Left renal pelvis (tissue), 4 donors: ENCODE measurements at regions not wholly inside any gene's neighbourhood (a gene's known extent, or its start where the extent isn't known, plus 50 kb on each side); places are given as distances from the start of the nearest gene placed in this dataset.
A peak's percentile ranks its signal among the peaks of the same experiment; 100 is the strongest.

Experiments used
- DNase-seq, 4 donors: peaks; one replicate each; pipeline ENCODE4 v3.0.0-alpha.2; 2013; ENCODE audit warnings: low read depth in 4 of 4, low spot score in 3 of 4

DNA sequence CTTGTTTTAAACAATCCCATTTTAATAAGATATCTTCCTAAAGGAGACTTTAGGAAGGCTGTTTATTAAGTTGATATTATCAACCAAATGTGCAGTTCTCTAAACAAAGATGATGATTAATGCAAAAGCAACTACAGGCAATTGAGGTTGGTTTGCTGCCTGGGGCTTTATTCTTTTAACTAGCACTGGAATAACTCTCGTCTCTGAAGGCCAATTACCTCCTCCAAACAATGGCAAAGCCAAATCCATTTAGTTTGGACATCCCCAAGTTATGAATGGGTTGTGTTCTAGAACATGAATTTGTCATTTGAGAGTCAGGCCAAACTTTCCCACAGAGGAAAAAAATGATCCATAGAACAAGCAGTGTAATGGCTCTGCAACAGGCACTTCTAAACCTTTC, 114.1 kb downstream of the SLC16A9 start:
- no peak for DNase-seq

GRCh38 chr10:59593768-59594167, 115.9 kb downstream of the SLC16A9 start:
- no peak for DNase-seq

- no peak for DNase-seq
Measured at GRCh38 chr10:59589796-59590195, 119.9 kb downstream of the SLC16A9 start.

DNA sequence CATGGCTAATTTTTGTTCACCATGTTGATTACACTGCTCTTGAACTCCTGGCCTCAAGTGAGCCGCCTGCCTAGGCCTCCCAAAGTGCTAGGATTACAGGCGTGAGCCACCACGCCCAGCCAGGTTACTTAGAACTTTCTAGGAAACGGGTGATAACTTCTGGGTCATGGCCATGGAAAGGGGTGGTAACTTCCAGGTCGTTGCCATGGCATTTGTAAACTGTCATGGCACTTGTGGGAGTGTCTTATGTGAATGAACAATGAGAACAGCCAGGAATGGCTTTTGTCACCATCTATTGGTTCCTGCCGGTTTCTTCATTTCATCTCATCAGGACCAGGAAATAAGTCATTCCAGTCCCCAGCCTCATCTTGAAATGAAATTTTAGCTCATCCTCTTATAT, 120.9 kb downstream of the SLC16A9 start:
- no peak for DNase-seq

GRCh38 chr10:59587756-59588140, 121.9 kb downstream of the SLC16A9 start:
- DNase-seq = no peak

DNA sequence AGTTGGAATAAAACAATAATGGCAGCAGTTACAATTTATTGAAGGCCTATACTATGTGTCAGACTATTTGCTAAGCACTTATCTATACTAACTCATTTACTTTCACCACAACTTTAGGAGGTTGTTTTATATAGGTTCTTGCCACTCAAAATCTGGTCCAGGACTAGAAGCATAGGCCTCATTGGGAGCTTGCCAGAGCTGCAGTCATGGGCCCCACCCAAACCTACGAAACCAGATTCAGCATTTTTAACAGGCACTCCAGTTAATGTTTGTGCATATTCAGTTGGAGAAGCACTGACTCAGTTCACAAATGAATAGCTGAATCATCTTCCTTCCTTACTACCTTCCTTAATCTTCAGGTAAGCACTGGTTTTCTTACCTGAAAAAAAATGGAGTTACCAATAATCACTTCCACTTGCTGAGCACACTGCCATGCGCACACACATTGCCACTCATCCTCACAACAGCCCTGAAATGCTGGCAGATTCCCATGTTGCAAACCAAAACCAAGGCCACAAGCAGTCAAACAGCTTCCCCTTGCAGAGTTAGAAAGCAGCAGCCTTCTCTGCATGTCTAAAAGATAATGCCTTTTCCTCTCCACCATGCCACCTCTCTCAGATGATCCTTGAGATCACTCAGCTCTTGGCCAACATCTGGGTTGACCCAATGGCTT, 122.4 kb downstream of the SLC16A9 start:
- DNase-seq = no peak

- no peak for DNase-seq
Measured at GRCh38 chr10:59586407-59586891, 123.2 kb downstream of the SLC16A9 start.

DNA sequence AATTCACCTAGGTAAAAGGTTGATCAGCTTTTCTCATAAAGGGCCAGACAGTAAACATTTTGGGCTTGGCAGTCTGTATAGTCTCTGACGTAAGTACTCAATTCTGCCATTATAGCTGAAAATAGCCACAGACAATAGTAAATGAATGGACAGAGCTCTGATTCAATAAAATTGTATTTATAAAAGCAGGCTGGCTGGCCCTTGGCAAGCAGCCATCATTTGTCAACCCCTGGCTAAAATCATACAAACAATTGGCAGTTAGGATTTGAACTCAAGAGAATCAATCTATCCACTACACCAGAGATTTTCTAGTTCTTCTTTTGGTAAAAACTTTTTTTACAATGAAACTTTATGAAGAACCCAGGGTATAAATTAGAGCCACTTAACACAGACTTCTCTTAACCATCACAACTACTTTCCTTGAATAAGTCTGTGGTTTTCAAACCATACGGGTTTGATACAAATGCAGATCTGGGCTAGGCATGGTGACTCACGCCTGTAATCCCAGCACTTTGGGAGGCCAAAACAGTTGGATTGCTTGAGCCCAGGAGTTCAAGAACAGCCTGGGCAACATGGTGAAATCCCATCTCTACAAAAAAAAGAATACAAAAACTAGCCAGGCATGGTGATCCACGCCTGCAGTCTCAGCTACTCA, 124.5 kb downstream of the SLC16A9 start:
- no peak for DNase-seq

DNA sequence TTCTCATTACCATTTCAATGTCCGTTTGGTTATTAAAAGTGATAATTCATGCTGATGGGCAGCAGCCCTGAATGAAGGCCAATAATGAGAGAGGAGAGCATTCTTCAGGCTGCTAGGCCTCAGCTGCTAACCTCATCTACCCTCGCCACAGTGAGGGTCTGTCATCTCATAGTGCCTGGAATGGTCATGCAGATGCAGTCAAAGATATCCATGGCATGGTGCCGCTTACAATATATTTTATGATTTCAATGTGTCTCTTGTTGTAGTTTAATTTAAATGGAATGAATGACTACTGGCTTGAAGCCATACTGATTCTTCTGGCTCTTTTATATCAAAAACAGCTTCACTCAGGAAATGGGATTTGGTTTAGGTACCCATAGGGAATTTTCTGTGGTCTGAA, 126.9 kb downstream of the SLC16A9 start:
- no peak for DNase-seq

DNA sequence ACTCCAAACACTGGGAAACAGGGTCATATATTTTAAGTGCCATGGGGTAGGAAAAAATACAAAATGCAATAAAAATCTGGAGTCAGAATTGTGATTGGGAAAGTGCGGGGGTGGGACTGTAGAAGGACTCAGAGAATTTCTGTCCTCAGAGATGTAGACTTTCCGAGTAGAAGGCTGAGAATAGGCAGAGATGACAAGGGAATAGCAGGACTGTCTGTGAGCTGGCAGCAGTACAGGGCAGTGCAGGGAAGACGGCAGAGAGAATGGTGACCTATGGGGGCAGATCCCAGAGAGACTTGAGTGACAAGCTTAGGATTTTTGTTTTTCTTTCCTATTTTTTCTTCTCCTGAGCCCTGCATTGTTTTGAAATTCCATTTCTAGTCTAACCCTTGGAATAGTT, 127.6 kb downstream of the SLC16A9 start:
- DNase-seq = no peak

DNA sequence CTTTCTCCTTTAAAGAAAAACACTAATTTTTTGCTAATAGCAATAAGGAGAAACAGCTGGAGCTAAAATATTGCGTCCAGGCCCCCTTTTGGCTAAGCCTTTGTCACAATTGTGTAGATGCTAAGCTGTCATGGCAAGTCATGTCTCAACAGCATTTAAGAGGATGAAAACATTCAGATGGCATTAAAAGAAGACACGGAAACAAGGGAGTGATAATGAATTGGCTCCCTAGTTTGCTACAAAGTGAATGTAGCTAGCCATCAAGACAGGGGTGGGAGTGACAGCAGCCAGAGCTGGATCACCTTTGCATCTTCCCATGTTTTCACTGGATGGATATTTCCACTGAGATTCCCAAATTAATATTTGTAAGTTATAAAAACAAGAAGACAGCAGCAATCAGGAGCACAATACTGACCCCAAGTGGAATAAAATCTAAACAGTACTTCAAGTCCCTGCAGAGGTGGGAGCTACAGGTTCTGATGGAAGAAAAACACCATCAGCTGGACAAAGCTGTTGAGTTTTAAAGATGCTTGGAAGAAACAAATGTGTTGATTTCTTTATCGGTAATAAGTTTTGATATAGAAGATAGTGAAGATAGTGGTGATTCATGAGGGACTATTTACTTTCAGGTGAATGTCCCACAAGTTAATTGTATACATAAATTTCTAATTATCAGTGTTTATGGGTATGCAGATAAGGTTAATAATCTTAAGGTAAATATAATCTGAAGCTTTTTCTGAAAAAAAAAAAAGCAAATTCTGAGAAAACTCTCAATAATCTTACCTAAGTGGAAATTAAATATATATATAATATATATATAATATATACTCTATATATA, 129.4 kb downstream of the SLC16A9 start:
- peak in 1 of 4 donors; percentile 33 for DNase-seq

GRCh38 chr10:59578741-59579140, 130.9 kb downstream of the SLC16A9 start:
- DNase-seq = no peak

- DNase-seq = no peak
Measured at GRCh38 chr10:59577984-59578383, 131.7 kb downstream of the SLC16A9 start.

- DNase-seq = no peak
Measured at GRCh38 chr10:59575269-59575668, 134.4 kb downstream of the SLC16A9 start.

- DNase-seq = no peak
Measured at GRCh38 chr10:59563531-59563930, 146.1 kb downstream of the SLC16A9 start.

- DNase-seq = no peak
Measured at GRCh38 chr10:59562126-59562525, 147.5 kb downstream of the SLC16A9 start.

DNA sequence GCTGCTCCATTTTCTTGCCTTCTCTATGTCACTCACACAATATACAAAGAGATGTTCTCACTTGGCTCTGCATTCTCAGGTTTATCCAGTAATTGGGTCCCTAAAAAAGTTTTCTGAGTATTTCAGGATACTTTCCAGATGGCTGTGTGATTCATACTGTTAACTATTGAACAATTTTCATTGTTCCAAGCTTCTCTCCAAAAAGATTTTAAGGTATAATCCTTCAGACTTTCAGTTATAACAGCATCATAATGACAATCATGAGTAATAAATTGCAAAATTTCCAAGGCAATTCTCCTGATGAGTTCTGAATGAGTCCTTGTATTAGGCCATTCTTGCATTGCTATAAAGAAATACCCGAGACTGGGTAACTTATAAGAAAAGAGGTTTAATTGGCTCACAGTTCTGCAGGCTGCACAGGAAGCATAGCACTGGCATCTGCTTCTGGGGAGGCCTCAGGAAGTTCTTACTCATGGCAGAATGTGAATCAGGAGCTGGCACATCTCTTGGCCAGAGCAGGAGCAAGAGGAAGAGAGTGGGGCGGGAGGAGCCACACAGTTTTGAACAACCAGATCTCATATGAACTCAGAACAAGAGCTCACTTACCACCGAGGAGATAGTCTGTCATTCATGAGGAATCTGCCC, 148.1 kb downstream of the SLC16A9 start:
- DNase-seq = no peak

- no peak for DNase-seq
Measured at GRCh38 chr10:59560990-59561389, 148.7 kb downstream of the SLC16A9 start.

- no peak for DNase-seq
Measured at GRCh38 chr10:59560161-59560560, 149.5 kb downstream of the SLC16A9 start.

DNA sequence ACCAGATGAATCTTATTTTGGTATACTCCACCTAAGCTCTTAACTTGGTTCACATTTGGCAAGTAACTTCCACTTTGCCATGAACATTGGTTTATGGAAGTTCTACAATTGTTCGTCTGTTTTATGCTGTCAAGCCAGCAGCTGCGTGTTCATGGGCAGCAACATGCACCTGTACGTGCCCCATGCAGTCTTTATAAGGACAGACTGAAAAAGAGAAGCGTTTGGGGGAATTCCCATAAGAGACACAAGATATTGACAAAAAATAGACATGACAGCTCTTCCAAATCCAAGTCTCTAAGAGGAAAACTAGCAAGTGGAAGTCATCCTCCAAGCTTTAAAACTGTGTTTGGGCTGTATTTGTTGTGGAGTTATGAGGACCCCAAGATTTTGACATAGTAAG, 151.6 kb downstream of the SLC16A9 start:
- DNase-seq = no peak

DNA sequence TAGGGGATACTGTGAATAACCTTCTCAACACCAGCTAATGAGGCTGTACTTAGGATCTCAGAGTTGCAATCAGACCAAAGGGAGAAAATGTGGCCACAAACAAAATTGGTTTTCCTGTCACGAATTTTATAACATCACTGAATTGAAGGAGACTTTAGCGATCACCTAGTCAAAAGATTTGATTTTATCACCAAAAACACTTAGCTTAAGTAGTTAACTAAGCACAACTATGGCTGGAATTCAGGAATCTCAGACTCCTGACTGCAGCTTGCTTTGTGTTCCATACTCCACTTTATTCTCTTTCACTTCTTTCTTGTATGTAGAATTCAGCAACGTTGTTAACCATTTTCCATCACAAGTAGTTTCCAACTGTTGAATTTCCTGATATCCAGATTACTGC, 152.0 kb downstream of the SLC16A9 start:
- DNase-seq = no peak
